Type B pancreatic cell (in vitro differentiated cells): ENCODE measurements at regions not wholly inside any gene's neighbourhood (a gene's known extent, or its start where the extent isn't known, plus 50 kb on each side); places are given as distances from the start of the nearest gene placed in this dataset.
A peak's percentile ranks its signal among the peaks of the same experiment; 100 is the strongest.

ENCODE experiments used
- DNase-seq: peaks from one replicate; pipeline ENCODE4 v3.0.0; 2021; ENCODE audit warnings: mixed read lengths; ENCODE audit not compliant: unreplicated experiment; ENCODE audit errors: extremely low spot score
- H3K27ac Mint-ChIP-seq: 2 replicates; pipeline ENCODE4 v1.8.0; 2021; ENCODE audit warnings: mild to moderate bottlenecking, mixed read lengths
- H3K27me3 Mint-ChIP-seq: 2 replicates; pipeline ENCODE4 v1.8.0; 2021; ENCODE audit warnings: mixed read lengths
- H3K36me3 Mint-ChIP-seq: 2 replicates; pipeline ENCODE4 v1.8.0; 2021; ENCODE audit warnings: mixed read lengths
- H3K4me1 Mint-ChIP-seq: one replicate; pipeline ENCODE4 v1.8.0; 2021; ENCODE audit warnings: mixed read lengths; ENCODE audit not compliant: unreplicated experiment
- H3K4me3 Mint-ChIP-seq: 2 replicates; pipeline ENCODE4 v1.8.0; 2021; ENCODE audit warnings: mild to moderate bottlenecking, mixed read lengths
- H3K9me3 Mint-ChIP-seq: 2 replicates; pipeline ENCODE4 v1.8.0; 2021; ENCODE audit warnings: mixed read lengths
- TF ChIP-seq, protein P1 (sequence below): fragments of 200-600 bp; sonication (generic); conservative IDR thresholded peaks from 2 replicates; pipeline ENCODE4 v1.5.0; 2021; ENCODE audit warnings: antibody characterized with exemption, mild to moderate bottlenecking

DNA sequence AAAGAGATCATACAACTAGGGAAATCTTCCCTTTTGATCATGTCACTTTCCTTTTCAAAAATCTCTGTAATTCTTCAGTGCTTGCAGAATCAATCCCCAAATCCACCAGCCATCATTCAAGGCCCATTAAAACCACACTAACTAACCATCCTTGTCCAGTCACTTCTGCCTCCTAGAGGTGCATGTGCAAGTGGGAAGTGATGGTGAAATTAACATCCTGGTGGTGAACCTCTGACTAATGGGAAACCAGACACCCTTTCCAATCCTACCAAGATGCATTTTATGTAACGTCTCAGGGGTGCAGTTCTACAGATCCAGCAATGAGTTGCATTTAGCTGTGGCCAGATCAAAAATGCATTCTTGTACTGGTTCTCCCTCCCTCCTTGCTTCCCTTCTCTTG, 341.8 kb downstream of the RAPGEF2 start:
- no peak overlapping the region for H3K27ac Mint-ChIP-seq
- no peaks in the 10 kb centered on the region for H3K27me3 Mint-ChIP-seq
- TF ChIP-seq, protein P1, sequence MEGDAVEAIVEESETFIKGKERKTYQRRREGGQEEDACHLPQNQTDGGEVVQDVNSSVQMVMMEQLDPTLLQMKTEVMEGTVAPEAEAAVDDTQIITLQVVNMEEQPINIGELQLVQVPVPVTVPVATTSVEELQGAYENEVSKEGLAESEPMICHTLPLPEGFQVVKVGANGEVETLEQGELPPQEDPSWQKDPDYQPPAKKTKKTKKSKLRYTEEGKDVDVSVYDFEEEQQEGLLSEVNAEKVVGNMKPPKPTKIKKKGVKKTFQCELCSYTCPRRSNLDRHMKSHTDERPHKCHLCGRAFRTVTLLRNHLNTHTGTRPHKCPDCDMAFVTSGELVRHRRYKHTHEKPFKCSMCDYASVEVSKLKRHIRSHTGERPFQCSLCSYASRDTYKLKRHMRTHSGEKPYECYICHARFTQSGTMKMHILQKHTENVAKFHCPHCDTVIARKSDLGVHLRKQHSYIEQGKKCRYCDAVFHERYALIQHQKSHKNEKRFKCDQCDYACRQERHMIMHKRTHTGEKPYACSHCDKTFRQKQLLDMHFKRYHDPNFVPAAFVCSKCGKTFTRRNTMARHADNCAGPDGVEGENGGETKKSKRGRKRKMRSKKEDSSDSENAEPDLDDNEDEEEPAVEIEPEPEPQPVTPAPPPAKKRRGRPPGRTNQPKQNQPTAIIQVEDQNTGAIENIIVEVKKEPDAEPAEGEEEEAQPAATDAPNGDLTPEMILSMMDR: no peak
- DNase-seq: no peak
- H3K4me1 Mint-ChIP-seq: peaks cover 10% of the 10 kb centered on the region
- H3K9me3 Mint-ChIP-seq: no peaks in the 10 kb centered on the region
- H3K36me3 Mint-ChIP-seq: no peaks in the 10 kb centered on the region
- H3K4me3 Mint-ChIP-seq: no peak overlapping the region

DNA sequence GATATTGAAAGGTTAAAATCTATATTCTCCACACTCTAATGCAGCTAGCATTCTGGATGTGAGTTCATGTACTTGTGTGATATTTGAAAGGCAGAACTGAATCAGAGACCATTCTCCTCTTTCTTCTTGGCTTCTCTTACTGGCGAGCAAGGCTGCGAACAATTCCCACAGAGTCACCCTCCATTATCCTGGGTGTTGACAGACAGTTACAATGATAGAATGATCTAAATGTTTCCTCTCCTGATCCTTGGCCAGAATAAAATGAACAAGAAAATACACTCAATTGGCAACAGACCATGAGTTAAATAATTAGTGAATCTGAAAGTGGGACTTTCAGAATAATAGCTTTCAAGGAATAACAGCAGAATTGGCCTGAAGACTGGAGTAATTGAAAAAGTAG, 342.8 kb downstream of the RAPGEF2 start:
- Mint-ChIP-seq H3K27me3 (no peaks in the 10 kb centered on the region), H3K4me3 (no peak overlapping the region), H3K9me3 (no peaks in the 10 kb centered on the region), H3K27ac (no peak overlapping the region), H3K36me3 (no peaks in the 10 kb centered on the region), H3K4me1 (peaks cover 10% of the 10 kb centered on the region)
- TF ChIP-seq, protein P1: no peak
- no peak for DNase-seq

DNA sequence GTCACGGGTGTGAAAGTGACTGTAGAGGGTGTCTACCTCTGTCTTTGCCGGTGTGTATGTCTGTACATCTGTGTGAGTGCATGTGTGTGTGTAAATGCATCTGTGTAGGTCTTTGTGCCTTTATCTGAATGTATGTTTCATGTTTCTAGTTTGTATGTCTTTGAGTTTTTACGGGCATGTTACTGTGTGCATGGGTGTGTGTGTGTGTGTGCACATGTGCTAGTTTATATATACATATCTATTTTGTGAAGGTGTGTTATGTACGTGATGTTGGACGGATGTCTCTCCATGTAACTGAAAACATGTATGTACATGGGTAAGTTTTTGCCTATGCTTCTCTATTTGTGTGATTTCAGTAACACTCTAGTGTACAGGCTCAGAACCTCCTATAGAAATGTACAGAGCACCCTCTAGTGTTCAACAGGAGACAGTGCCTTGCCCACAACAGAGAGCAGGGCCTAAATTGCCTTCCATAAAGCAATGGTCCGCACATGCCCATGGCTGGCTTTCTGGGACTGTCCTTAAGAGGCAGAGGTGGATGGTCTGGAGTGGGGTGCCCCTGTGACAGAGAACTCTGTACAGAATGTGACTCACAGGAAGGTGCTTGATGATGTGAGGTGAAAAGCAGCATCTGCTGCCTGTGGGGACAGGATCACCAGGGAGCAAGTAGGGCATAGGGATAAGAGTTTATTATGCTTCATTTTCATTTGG, 343.5 kb downstream of the RAPGEF2 start:
- no peak overlapping the region for H3K4me3 Mint-ChIP-seq
- H3K9me3 Mint-ChIP-seq: no peaks in the 10 kb centered on the region
- no peak for DNase-seq
- H3K27ac Mint-ChIP-seq: no peak overlapping the region
- peaks cover 10% of the 10 kb centered on the region for H3K4me1 Mint-ChIP-seq
- TF ChIP-seq, protein P1: peak; percentile 94
- no peaks in the 10 kb centered on the region for H3K27me3 Mint-ChIP-seq
- no peaks in the 10 kb centered on the region for H3K36me3 Mint-ChIP-seq

DNA sequence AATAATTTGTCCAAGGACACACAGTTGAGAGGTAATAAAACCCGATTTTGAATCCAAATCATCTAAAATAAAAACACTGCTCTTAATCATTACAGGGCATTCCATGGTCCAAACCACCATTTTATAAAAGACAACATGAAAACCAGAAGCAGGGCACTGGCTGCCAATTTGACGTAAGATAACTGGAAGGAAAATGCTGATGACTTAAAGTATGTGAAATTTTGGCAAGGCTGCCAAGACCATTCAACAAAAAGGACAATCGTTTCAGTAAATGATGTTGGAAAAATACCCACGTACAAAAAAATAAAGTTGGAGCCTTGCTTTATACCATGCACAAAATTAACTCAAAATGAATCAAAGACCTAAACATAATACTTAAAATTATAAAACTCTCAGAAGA, 344.4 kb downstream of the RAPGEF2 start:
- no peak overlapping the region for H3K4me3 Mint-ChIP-seq
- H3K27me3 Mint-ChIP-seq: no peaks in the 10 kb centered on the region
- TF ChIP-seq, protein P1: no peak
- no peak for DNase-seq
- H3K36me3 Mint-ChIP-seq: no peaks in the 10 kb centered on the region
- no peaks in the 10 kb centered on the region for H3K9me3 Mint-ChIP-seq
- no peak overlapping the region for H3K27ac Mint-ChIP-seq
- H3K4me1 Mint-ChIP-seq: peaks cover 10% of the 10 kb centered on the region

DNA sequence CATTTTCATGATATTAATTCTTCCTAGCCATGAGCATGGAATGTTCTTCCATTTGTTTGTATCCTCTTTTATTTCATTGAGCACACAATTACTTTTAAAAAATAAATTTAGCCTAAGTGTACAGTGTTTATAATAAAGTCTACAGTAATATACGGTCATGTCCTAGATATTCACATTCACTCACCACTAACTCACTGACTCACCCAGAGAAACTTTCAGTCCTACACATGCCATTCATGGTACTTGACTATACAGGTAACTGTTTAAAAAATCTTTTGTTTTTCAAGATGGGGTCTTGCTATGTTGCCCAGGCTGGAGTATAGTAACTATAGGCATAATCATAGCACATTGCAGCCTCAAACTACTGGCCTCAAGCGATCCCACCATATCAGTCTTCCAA, 348.1 kb downstream of the RAPGEF2 start:
- no peaks in the 10 kb centered on the region for H3K36me3 Mint-ChIP-seq
- TF ChIP-seq, protein P1: no peak
- H3K27me3 Mint-ChIP-seq: no peaks in the 10 kb centered on the region
- H3K9me3 Mint-ChIP-seq: no peaks in the 10 kb centered on the region
- no peak for DNase-seq
- H3K4me3 Mint-ChIP-seq: no peak overlapping the region
- no peak overlapping the region for H3K27ac Mint-ChIP-seq
- peaks cover 7% of the 10 kb centered on the region for H3K4me1 Mint-ChIP-seq
